Astrocyte (in vitro differentiated cells and primary cell): ENCODE measurements at regions not wholly inside any gene's neighbourhood (a gene's known extent, or its start where the extent isn't known, plus 50 kb on each side); places are given as distances from the start of the nearest gene placed in this dataset.

Experiments used
- EZH2 ChIP-seq: IDR thresholded peaks from 2 replicates; pipeline ENCODE4 v1.6.1; 2012; ENCODE audit warnings: mild to moderate bottlenecking, low read length, inconsistent platforms; ENCODE audit not compliant: insufficient read depth
- TF ChIP-seq, protein P1 (sequence below): IDR thresholded peaks from 2 replicates; pipeline ENCODE4 v1.5.1; 2011; ENCODE audit warnings: low read depth, mild to moderate bottlenecking, inconsistent platforms, low read length, moderate library complexity; ENCODE audit not compliant: insufficient read depth

DNA sequence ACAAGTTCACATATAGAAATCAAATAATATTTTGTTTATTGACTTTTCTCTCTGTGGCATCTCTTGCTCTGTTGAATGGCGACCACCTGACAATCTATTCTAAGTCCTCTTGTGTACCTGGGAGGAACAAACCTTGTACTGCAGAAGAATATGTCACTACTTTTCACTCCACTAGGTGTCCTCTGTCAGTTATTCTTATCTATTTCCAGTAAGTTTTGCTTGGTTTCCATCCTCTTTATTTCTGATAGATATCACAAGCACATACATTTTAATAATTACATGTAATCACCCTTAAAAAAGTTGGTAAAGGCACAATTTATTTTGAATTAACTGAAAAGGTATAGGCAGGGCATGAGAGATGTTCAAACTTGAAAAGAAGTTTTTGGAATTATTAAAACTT is 238.4 kb downstream of the SNCA start:
- TF ChIP-seq, protein P1, sequence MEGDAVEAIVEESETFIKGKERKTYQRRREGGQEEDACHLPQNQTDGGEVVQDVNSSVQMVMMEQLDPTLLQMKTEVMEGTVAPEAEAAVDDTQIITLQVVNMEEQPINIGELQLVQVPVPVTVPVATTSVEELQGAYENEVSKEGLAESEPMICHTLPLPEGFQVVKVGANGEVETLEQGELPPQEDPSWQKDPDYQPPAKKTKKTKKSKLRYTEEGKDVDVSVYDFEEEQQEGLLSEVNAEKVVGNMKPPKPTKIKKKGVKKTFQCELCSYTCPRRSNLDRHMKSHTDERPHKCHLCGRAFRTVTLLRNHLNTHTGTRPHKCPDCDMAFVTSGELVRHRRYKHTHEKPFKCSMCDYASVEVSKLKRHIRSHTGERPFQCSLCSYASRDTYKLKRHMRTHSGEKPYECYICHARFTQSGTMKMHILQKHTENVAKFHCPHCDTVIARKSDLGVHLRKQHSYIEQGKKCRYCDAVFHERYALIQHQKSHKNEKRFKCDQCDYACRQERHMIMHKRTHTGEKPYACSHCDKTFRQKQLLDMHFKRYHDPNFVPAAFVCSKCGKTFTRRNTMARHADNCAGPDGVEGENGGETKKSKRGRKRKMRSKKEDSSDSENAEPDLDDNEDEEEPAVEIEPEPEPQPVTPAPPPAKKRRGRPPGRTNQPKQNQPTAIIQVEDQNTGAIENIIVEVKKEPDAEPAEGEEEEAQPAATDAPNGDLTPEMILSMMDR = peak; percentile 27
- no peak for TF ChIP-seq EZH2
